Prostate gland (tissue), 2 donors: ENCODE measurements at regions not wholly inside any gene's neighbourhood (a gene's known extent, or its start where the extent isn't known, plus 50 kb on each side); places are given as distances from the start of the nearest gene placed in this dataset.

Experiments used
- DNase-seq: peaks from one replicate; pipeline ENCODE4 v3.0.0-alpha.2; 2019; ENCODE audit warnings: low spot score
- H3K27ac ChIP-seq, 2 donors: fragments of 200-600 bp; sonication (generic); 2 replicates each; pipeline ENCODE4 v1.5.1; 2017 to 2019
- H3K27me3 ChIP-seq: fragments of 200-600 bp; sonication (generic); replicated peaks from 2 replicates; pipeline ENCODE4 v1.5.1; 2019; ENCODE audit not compliant: insufficient read depth
- H3K36me3 ChIP-seq, 2 donors: fragments of 200-600 bp; sonication (generic); 1 replicate in 1 of 2; 2 replicates in 1 of 2; pipeline versions ENCODE4 v1.5.1 to v1.8.1; 2017 to 2019
- H3K4me1 ChIP-seq: fragments of 200-600 bp; sonication (generic); replicated peaks from 2 replicates; pipeline ENCODE4 v1.5.1; 2019
- H3K4me3 ChIP-seq, 2 donors: fragments of 200-600 bp; sonication (generic); 2 replicates each; pipeline ENCODE4 v1.5.1; 2017 to 2019
- H3K9me3 ChIP-seq: fragments of 200-600 bp; sonication (generic); 2 replicates; pipeline ENCODE4 v1.5.1; 2017
- POLR2A ChIP-seq: fragments of 450-650 bp; IDR thresholded peaks from one replicate; pipeline ENCODE4 v1.6.1; 2016; ENCODE audit warnings: antibody characterized with exemption, mild to moderate bottlenecking
- POLR2AphosphoS5 ChIP-seq: sonication (generic); formaldehyde crosslinking; IDR thresholded peaks from one replicate; pipeline ENCODE4 v1.6.1; 2017; ENCODE audit warnings: antibody characterized with exemption
- WGBS: methylation state at CpG from one replicate; pipeline ENCODE4 v1.1.5; 2018; 5-methylcytosine and 5-hydroxymethylcytosine counted together
- intact Hi-C: fragments of 100-400 bp; cut with DNase I; formaldehyde crosslinking; loops from one replicate; pipeline ENCODE4 v1.14.2; 2022
- TF ChIP-seq, protein P1 (sequence below), 4 experiments: fragments of 200-600 bp in 2 of 4; fragments of 450-650 bp in 2 of 4; sonication (generic) in 2 of 4; IDR thresholded peaks; 1 replicate in 3 of 4; 2 replicates in 1 of 4; pipeline ENCODE4 v1.5.1; 2016 to 2019; ENCODE audit warnings: antibody characterized with exemption in 4 of 4, mild to moderate bottlenecking in 2 of 4, moderate library complexity in 2 of 4

- WGBS: 91% methylated on average over 8 of the region's 8 CpGs
- TF ChIP-seq, protein P1, sequence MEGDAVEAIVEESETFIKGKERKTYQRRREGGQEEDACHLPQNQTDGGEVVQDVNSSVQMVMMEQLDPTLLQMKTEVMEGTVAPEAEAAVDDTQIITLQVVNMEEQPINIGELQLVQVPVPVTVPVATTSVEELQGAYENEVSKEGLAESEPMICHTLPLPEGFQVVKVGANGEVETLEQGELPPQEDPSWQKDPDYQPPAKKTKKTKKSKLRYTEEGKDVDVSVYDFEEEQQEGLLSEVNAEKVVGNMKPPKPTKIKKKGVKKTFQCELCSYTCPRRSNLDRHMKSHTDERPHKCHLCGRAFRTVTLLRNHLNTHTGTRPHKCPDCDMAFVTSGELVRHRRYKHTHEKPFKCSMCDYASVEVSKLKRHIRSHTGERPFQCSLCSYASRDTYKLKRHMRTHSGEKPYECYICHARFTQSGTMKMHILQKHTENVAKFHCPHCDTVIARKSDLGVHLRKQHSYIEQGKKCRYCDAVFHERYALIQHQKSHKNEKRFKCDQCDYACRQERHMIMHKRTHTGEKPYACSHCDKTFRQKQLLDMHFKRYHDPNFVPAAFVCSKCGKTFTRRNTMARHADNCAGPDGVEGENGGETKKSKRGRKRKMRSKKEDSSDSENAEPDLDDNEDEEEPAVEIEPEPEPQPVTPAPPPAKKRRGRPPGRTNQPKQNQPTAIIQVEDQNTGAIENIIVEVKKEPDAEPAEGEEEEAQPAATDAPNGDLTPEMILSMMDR (IDR thresholded peaks at IDR 0.05): no peak
- TF ChIP-seq POLR2AphosphoS5 (no peak), POLR2A (no peak)
- intact Hi-C loops: no loop called here
- H3K9me3 ChIP-seq: no peaks in the 10 kb centered on the region
- H3K27ac ChIP-seq: no peak overlapping the region
- no peaks in the 10 kb centered on the region for H3K27me3 ChIP-seq
- DNase-seq: no peak
- H3K36me3 ChIP-seq: no peaks in the 10 kb centered on the region
- H3K4me1 ChIP-seq: peaks cover 3% of the 10 kb centered on the region
- H3K4me3 ChIP-seq: no peak overlapping the region
Observed at GRCh38 chr20:53844259-53844658, 226.1 kb downstream of the BCAS1 start.

GRCh38 chr20:53843645-53844044 is 226.7 kb downstream of the BCAS1 start:
- Histone ChIP-seq H3K36me3 (no peaks in the 10 kb centered on the region), H3K9me3 (no peaks in the 10 kb centered on the region), H3K4me1 (peaks cover 3% of the 10 kb centered on the region), H3K27me3 (no peaks in the 10 kb centered on the region), H3K27ac (no peak overlapping the region), H3K4me3 (no peak overlapping the region)
- 100% methylated on average over 2 of the region's 2 CpGs for WGBS
- DNase-seq: no peak
- no peak for TF ChIP-seq POLR2A
- TF ChIP-seq POLR2AphosphoS5: no peak
- TF ChIP-seq, protein P1 (IDR thresholded peaks at IDR 0.05): no peak
- intact Hi-C loops: no loop called here

DNA sequence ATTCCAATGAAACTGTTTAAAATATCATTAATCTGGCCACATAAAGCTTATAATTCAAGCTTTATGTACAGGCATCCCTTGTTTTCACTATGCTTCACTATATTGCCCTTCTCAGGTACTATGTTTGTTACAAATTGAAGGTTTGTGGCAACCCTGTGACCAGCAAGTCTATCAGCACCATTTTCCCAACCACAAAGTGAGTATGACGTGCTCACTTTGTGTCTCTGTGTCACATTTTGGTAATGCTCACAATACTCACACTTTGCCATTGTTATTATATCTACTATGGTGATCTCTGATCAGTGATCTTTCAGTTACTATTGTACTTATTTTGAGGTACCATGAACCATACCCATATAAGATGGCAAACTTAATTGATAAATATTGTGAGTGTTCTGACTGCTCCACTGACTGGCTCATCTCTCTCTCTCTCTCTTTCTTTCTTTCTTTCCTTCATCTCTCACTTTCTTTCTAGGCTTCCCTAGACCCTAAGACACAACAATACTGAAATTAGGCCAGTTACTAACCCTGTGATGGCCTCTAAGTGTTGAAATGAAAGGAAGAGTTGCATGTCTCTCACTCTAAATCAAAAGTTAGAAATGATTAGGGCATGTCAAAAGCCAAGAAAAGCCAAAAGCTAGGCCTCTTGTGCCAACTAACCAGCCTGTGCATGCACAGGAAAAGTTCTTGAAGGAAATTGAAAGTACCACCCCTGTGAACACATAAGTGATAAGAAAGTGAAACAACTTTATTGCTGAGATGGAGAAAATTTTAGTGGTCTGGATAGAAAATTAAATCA is 227.9 kb downstream of the BCAS1 start:
- H3K27me3 ChIP-seq: no peaks in the 10 kb centered on the region
- TF ChIP-seq POLR2A: no peak
- TF ChIP-seq POLR2AphosphoS5: no peak
- TF ChIP-seq, protein P1 (IDR thresholded peaks at IDR 0.05): no peak
- H3K36me3 ChIP-seq: no peaks in the 10 kb centered on the region
- no peaks in the 10 kb centered on the region for H3K4me1 ChIP-seq
- DNase-seq: no peak
- H3K4me3 ChIP-seq: no peak overlapping the region
- intact Hi-C loops: no loop called here
- no peak overlapping the region for H3K27ac ChIP-seq
- whole genome bisulfite sequencing: 97% methylated on average over 1 of the region's 1 CpG
- no peaks in the 10 kb centered on the region for H3K9me3 ChIP-seq

DNA sequence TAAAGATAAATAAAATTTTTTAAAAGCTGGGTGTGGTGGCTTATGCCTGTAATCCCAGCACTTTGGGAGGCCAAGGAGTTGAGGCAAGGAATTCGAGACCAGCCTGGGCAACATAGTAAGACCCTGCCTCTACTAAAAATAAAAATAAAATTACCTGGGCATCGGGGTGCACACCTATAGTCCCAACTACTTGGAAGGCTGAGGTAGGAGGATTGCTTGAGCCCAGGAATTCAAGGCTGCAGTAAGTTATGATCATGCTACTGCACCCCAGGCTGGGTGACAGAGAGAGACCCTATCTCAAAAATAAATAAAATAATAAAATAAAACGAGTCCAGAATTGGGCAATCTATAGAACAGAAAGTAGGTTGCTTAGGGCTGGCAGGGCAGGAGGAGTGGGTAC is 228.7 kb downstream of the BCAS1 start:
- Histone ChIP-seq H3K27me3 (no peaks in the 10 kb centered on the region), H3K36me3 (no peaks in the 10 kb centered on the region), H3K9me3 (no peaks in the 10 kb centered on the region), H3K4me3 (no peak overlapping the region), H3K4me1 (no peaks in the 10 kb centered on the region), H3K27ac (no peak overlapping the region)
- no peak for DNase-seq
- intact Hi-C loops: no loop called here
- WGBS: 88% methylated on average over 2 of the region's 3 CpGs
- TF ChIP-seq POLR2A (no peak), POLR2AphosphoS5 (no peak)
- TF ChIP-seq, protein P1 (IDR thresholded peaks at IDR 0.05): no peak

- H3K4me3 ChIP-seq: no peak overlapping the region
- H3K27me3 ChIP-seq: no peaks in the 10 kb centered on the region
- H3K4me1 ChIP-seq: no peaks in the 10 kb centered on the region
- H3K9me3 ChIP-seq: no peaks in the 10 kb centered on the region
- no peak for DNase-seq
- no peak overlapping the region for H3K27ac ChIP-seq
- H3K36me3 ChIP-seq: no peaks in the 10 kb centered on the region
- TF ChIP-seq POLR2A (no peak), POLR2AphosphoS5 (no peak)
- TF ChIP-seq, protein P1 (IDR thresholded peaks at IDR 0.05): no peak
- intact Hi-C loops: no loop called here
Observed at GRCh38 chr20:53840532-53840931, 229.9 kb downstream of the BCAS1 start.
